ENCODE measurements at regions not wholly inside any gene's neighbourhood (a gene's known extent, or its start where the extent isn't known, plus 50 kb on each side); places are given as distances from the start of the nearest gene placed in this dataset.

DNA sequence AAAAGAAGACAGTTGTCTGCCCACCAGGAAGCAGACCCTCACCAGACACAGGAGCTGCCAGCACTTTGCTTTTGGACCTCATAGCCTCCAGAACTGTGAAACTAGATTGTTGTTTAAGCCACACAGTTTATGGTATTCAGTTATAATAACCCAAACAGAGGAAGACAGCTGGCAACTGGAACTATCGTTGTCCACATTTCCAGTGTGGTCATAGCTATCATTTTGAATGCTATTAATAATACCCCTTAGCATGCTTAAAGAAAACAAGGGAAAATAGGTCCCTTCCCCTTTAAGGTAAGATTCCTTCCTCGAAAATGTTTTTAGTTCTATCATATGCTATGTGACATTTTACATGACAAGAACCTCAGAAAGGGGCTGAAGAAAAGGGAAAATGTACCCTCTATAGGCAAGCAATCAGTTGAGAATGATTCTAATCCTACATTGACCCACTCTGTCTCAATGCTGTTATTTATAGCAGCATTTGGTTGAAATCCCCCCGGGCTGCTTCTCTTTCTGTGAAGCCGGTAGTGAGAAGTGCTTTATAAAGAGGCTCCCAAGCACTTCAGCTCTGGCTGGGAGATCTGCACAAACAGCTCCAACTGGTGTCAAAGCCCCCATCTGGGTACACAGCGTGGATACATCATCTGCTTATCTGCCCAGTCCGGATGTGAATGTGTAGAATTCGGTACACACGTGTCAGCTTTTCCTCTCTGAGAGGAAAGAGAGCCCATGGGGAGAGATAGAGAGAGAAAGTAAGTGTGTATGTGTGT lies 221.2 kb upstream of the FLRT2 start:
- Histone ChIP-seq H3K4me3 (ENCODE audit: low read length) (no peak overlapping the region), H3K4me1 (ENCODE audit: control insufficient read depth, insufficient read depth, low read length) (no peaks in the 10 kb centered on the region), H3K27ac (ENCODE audit: low read length) (no peak overlapping the region), H3K9me3 (ENCODE audit: control insufficient read depth, insufficient read depth, low read length) (no peaks in the 10 kb centered on the region), H3K36me3 (ENCODE audit: control insufficient read depth, insufficient read depth, low read length) (no peaks in the 10 kb centered on the region), H3K27me3 (ENCODE audit: control insufficient read depth, insufficient read depth, low read length) (no peaks in the 10 kb centered on the region)
- H3K9me3 Mint-ChIP-seq: peaks cover 0 to under 1% of the 10 kb centered on the region in 2 donors
- 9% methylated on average over 7 of the region's 8 CpGs for WGBS (ENCODE audit: insufficient coverage)
- ATAC-seq: peak in 1 of 3 donors; percentile 13
- H3K4me3 Mint-ChIP-seq: no peak overlapping the region
- H3K36me3 Mint-ChIP-seq: no peaks in the 10 kb centered on the region
- intact Hi-C loops (cut with micrococcal nuclease): no loop called here
- H3K4me1 Mint-ChIP-seq: peaks cover 23 to 26% of the 10 kb centered on the region in 2 donors
- DNase-seq: no peak
- TF ChIP-seq, protein P1, sequence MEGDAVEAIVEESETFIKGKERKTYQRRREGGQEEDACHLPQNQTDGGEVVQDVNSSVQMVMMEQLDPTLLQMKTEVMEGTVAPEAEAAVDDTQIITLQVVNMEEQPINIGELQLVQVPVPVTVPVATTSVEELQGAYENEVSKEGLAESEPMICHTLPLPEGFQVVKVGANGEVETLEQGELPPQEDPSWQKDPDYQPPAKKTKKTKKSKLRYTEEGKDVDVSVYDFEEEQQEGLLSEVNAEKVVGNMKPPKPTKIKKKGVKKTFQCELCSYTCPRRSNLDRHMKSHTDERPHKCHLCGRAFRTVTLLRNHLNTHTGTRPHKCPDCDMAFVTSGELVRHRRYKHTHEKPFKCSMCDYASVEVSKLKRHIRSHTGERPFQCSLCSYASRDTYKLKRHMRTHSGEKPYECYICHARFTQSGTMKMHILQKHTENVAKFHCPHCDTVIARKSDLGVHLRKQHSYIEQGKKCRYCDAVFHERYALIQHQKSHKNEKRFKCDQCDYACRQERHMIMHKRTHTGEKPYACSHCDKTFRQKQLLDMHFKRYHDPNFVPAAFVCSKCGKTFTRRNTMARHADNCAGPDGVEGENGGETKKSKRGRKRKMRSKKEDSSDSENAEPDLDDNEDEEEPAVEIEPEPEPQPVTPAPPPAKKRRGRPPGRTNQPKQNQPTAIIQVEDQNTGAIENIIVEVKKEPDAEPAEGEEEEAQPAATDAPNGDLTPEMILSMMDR (IDR thresholded peaks at IDR 0.05): no peak
- H3K27me3 Mint-ChIP-seq (ENCODE audit: low read depth in 2 of 2): peaks cover 5 to 9% of the 10 kb centered on the region in 2 donors
- H3K27ac Mint-ChIP-seq: peak overlapping the region in 1 of 2 donors; percentile 15

DNA sequence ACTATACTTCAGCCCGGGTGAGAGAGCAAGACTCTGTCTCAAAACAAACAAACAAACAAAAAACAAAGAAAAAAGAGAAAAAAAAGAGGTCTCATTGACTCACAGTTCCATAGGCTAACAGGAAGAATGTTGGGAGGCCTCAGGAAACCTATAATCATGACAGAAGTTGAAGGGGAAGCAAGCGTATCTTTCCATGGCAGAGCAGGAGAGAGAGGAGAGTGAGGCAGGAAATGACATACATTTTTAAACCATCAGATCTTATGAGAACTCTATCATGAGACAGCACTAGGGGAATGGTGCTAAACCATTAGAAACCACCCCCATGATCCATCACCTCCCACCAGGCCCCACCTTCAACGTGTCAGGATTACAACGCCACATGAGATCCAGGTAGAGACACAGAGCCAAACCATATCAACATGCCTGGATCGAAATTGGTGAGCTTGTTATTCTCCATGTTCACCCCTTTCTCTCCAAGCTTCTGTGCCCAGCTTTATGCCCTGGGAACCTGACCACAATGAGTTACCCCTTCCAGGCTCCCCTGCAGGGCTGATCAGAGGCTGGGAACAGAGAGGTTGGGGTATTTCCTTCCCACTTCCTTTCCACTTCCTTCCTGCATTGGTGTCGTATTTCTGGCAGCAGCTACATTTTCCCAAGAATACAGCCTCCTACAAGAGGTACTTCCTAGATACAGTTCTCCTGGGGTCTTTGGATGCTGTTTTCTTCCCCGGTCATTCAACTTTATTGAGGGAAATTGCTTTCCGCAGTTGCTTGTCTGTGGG lies 219.3 kb upstream of the FLRT2 start:
- ATAC-seq (no peak), DNase-seq (no peak)
- no peaks in the 10 kb centered on the region for H3K9me3 ChIP-seq (ENCODE audit: control insufficient read depth, insufficient read depth, low read length)
- WGBS (ENCODE audit: insufficient coverage): 77% methylated on average over 7 of the region's 8 CpGs
- Mint-ChIP-seq H3K4me3 (no peak overlapping the region), H3K27ac (no peak overlapping the region), H3K9me3 (no peaks in the 10 kb centered on the region), H3K27me3 (ENCODE audit: low read depth in 2 of 2) (no peaks in the 10 kb centered on the region), H3K4me1 (peaks cover 23 to 26% of the 10 kb centered on the region in 2 donors), H3K36me3 (no peaks in the 10 kb centered on the region)
- H3K27ac ChIP-seq (ENCODE audit: low read length): no peak overlapping the region
- no peaks in the 10 kb centered on the region for H3K36me3 ChIP-seq (ENCODE audit: control insufficient read depth, insufficient read depth, low read length)
- H3K4me1 ChIP-seq (ENCODE audit: control insufficient read depth, insufficient read depth, low read length): no peaks in the 10 kb centered on the region
- intact Hi-C loops (cut with micrococcal nuclease): no loop called here
- H3K4me3 ChIP-seq (ENCODE audit: low read length): no peak overlapping the region
- TF ChIP-seq, protein P1 (IDR thresholded peaks at IDR 0.05): no peak
- no peaks in the 10 kb centered on the region for H3K27me3 ChIP-seq (ENCODE audit: control insufficient read depth, insufficient read depth, low read length)

DNA sequence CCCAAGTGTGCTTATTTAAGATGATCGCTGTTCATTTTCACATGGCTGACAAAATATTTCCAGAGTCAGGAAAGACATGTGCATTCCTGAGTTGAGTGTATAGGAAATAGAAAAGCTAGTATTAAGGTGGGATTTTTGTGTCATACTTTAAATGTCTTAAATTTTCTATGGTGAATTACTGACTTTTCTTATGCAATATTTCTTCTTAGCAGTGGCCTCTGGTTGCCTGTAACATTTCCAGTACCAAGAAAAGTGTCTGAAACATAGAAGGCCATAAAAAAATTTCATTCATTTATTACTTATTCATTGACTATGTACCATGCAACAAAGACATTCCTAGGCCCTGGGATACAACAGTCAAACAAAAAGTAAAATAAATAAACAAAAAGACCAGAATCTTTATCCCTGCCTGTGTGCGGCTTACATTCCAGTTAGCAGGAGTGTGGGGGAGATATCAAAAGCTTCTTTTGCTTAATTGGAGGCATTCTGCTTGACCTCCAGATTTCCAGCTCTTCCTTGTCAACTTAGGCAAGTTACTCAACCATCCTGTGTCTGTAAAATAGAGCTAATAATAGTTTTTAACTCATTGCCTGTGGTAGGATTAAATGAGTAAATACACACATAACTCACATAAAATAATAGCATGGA lies 216.3 kb upstream of the FLRT2 start:
- H3K4me1 ChIP-seq (ENCODE audit: control insufficient read depth, insufficient read depth, low read length): no peaks in the 10 kb centered on the region
- Mint-ChIP-seq H3K4me1 (peaks cover 23 to 26% of the 10 kb centered on the region in 2 donors), H3K36me3 (no peaks in the 10 kb centered on the region), H3K27ac (no peak overlapping the region), H3K4me3 (no peak overlapping the region), H3K27me3 (ENCODE audit: low read depth in 2 of 2) (no peaks in the 10 kb centered on the region), H3K9me3 (no peaks in the 10 kb centered on the region)
- DNase-seq (no peak), ATAC-seq (no peak)
- H3K4me3 ChIP-seq (ENCODE audit: low read length): no peak overlapping the region
- H3K36me3 ChIP-seq (ENCODE audit: control insufficient read depth, insufficient read depth, low read length): no peaks in the 10 kb centered on the region
- H3K9me3 ChIP-seq (ENCODE audit: control insufficient read depth, insufficient read depth, low read length): no peaks in the 10 kb centered on the region
- TF ChIP-seq, protein P1 (IDR thresholded peaks at IDR 0.05): no peak
- H3K27me3 ChIP-seq (ENCODE audit: control insufficient read depth, insufficient read depth, low read length): no peaks in the 10 kb centered on the region
- WGBS (ENCODE audit: insufficient coverage): 92% methylated on average over 2 of the region's 2 CpGs
- H3K27ac ChIP-seq (ENCODE audit: low read length): no peak overlapping the region
- intact Hi-C loops (cut with micrococcal nuclease): no loop called here

Data from natural killer cell (primary cell).